Karpas-422 (cell line): ENCODE measurements at regions not wholly inside any gene's neighbourhood (a gene's known extent, or its start where the extent isn't known, plus 50 kb on each side); places are given as distances from the start of the nearest gene placed in this dataset.

Source experiments
- DNase-seq: peaks from one replicate; pipeline ENCODE4 v3.0.0-alpha.2; 2015
- H2AFZ ChIP-seq: fragments of 200-600 bp; sonication (generic); 2 replicates; pipeline ENCODE4 v1.6.1; 2014; ENCODE audit warnings: antibody characterized with exemption, low read length, mixed read lengths
- H3K27ac ChIP-seq: fragments of 200-600 bp; sonication (generic); 2 replicates; pipeline ENCODE4 v1.5.1; 2014; ENCODE audit warnings: mild to moderate bottlenecking, low read length, moderate library complexity
- H3K27me3 ChIP-seq: fragments of 200-600 bp; sonication (generic); 2 replicates; pipeline ENCODE4 v1.6.1; 2014; ENCODE audit warnings: low read length, mixed read lengths
- H3K36me3 ChIP-seq: fragments of 200-600 bp; sonication (generic); 2 replicates; pipeline ENCODE4 v1.6.1; 2014; ENCODE audit warnings: low read length, mixed read lengths; ENCODE audit not compliant: insufficient read depth
- H3K4me1 ChIP-seq: fragments of 200-600 bp; sonication (generic); 2 replicates; pipeline ENCODE4 v1.6.1; 2014; ENCODE audit warnings: mild to moderate bottlenecking, low read length, mixed read lengths
- H3K4me2 ChIP-seq: fragments of 200-600 bp; sonication (generic); 2 replicates; pipeline ENCODE4 v1.6.1; 2014; ENCODE audit warnings: low read length, low read depth, mild to moderate bottlenecking; ENCODE audit not compliant: poor library complexity, severe bottlenecking
- H3K4me3 ChIP-seq: fragments of 200-600 bp; sonication (generic); 2 replicates; pipeline ENCODE4 v1.5.1; 2014; ENCODE audit warnings: mild to moderate bottlenecking, antibody characterized with exemption, low read length, mixed read lengths
- H3K79me2 ChIP-seq: fragments of 200-600 bp; sonication (generic); 2 replicates; pipeline ENCODE4 v1.6.1; 2014; ENCODE audit warnings: mild to moderate bottlenecking, low read length, mixed read lengths
- H3K9ac ChIP-seq: fragments of 200-600 bp; sonication (generic); 2 replicates; pipeline ENCODE4 v1.6.0; 2014; ENCODE audit warnings: low read length
- H3K9me2 ChIP-seq: fragments of 200-600 bp; sonication (generic), shearing (Covaris generic); replicated peaks from 2 replicates; pipeline ENCODE4 v1.6.0; 2014; ENCODE audit warnings: mild to moderate bottlenecking, low read length, moderate library complexity; ENCODE audit not compliant: insufficient read depth
- H3K9me3 ChIP-seq: fragments of 300-700, 200-600 bp; sonication (generic); 2 replicates; pipeline ENCODE4 v1.6.1; 2014; ENCODE audit warnings: low read length, mixed read lengths
- H4K20me1 ChIP-seq: fragments of 200-600 bp; sonication (generic); 2 replicates; pipeline ENCODE4 v1.6.1; 2014; ENCODE audit warnings: mild to moderate bottlenecking, antibody characterized with exemption, low read length, low read depth; ENCODE audit not compliant: insufficient read depth

GRCh38 chr20:17857639-17858449 lies 110.8 kb downstream of the SNX5 start:
- H3K27me3 ChIP-seq, result no peaks in the 10 kb centered on the region
- H3K36me3 ChIP-seq, result no peaks in the 10 kb centered on the region
- H3K4me3 ChIP-seq, result no peak overlapping the region
- no peaks in the 10 kb centered on the region for H3K79me2 ChIP-seq
- no peaks in the 10 kb centered on the region for H3K9me3 ChIP-seq
- 0 out of 2 replicates have a peak, but pooled peaks cover 4% of the 10 kb centered on the region for H4K20me1 ChIP-seq
- no peak overlapping the region for H3K4me2 ChIP-seq
- H3K9me2 ChIP-seq, result no peaks in the 10 kb centered on the region
- no peak overlapping the region for H3K27ac ChIP-seq
- H3K4me1 ChIP-seq, result peaks cover 9% of the 10 kb centered on the region
- DNase-seq, result no peak
- H3K9ac ChIP-seq, result no peak overlapping the region
- H2AFZ ChIP-seq, result no peak overlapping the region

DNA sequence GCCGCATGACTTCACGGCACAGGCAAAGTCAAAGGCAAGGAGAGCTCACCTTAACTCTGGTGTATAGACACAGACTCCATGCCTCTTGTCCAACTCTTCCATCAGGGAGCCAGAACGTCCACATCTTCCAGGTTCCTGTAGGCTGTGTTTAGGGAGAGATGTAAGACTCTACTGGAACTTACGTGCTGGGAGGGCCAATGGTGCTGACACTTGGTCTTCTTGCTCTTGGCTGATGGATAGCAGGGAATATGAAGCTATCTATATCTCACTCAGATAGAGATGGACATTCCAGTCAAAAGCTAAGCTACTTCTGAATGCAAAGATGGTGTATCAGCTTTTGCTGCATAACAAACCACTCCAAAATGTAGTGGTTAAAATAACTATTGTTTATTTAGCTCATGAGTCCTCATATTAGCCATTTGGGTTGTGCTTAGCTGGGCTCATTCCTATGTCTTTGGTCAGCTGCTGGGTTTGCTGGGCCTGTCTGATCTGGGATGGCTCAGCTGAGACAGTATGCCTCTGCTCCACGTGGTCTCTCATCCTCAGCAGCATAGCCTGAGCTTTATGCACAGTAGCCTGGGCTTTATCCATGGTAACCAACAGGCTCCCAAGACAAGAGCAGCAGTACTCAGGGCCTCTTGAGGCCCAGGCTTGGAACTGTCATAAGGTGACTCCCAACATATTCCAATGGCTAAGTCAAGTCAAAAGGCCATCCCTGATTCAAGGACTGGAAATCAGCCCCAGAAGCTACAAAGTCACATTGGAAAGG lies 111.6 kb downstream of the SNX5 start:
- H3K4me3 ChIP-seq, result no peak overlapping the region
- H3K27ac ChIP-seq, result no peak overlapping the region
- no peak overlapping the region for H3K4me2 ChIP-seq
- H4K20me1 ChIP-seq, result 0 out of 2 replicates have a peak, but pooled peaks cover 4% of the 10 kb centered on the region
- DNase-seq, result no peak
- H3K79me2 ChIP-seq, result no peaks in the 10 kb centered on the region
- H2AFZ ChIP-seq, result no peak overlapping the region
- peaks cover 9% of the 10 kb centered on the region for H3K4me1 ChIP-seq
- no peaks in the 10 kb centered on the region for H3K36me3 ChIP-seq
- no peaks in the 10 kb centered on the region for H3K9me3 ChIP-seq
- no peak overlapping the region for H3K9ac ChIP-seq
- no peaks in the 10 kb centered on the region for H3K27me3 ChIP-seq
- H3K9me2 ChIP-seq, result no peaks in the 10 kb centered on the region

DNA sequence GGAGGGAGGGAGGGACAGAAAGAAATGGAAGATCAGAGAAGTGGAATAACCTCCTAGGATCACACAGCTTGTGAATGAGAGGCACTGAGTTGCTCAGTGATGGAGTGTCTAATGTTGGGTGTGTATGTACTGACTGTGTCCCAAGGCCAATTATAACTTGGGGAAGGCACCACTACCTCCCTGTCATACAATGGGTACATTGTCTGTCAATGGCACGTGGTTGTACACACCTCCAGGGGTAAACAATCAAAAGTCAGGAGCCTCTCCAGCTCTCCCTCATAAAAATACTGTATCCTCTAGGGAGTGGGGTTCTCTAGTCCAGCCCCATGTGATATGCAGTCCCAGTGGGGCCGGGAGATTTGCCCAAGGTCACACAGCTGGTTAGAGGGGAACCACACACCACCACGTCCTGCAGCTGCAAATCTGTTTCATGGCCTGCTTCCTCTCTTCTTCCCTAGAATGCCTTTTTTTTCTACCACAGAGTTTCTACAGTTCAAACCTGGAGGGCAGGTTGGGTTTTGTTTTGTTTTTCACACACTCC lies 112.5 kb downstream of the SNX5 start:
- Histone ChIP-seq H3K9me2 (no peaks in the 10 kb centered on the region), H3K9me3 (no peaks in the 10 kb centered on the region), H3K4me1 (peaks cover 9% of the 10 kb centered on the region), H3K27me3 (no peaks in the 10 kb centered on the region), H3K9ac (no peak overlapping the region), H3K36me3 (no peaks in the 10 kb centered on the region), H4K20me1 (0 out of 2 replicates have a peak, but pooled peaks cover 4% of the 10 kb centered on the region), H2AFZ (no peak overlapping the region), H3K4me3 (no peak overlapping the region), H3K27ac (no peak overlapping the region), H3K79me2 (no peaks in the 10 kb centered on the region), H3K4me2 (no peak overlapping the region)
- peak; percentile 61 for DNase-seq

DNA sequence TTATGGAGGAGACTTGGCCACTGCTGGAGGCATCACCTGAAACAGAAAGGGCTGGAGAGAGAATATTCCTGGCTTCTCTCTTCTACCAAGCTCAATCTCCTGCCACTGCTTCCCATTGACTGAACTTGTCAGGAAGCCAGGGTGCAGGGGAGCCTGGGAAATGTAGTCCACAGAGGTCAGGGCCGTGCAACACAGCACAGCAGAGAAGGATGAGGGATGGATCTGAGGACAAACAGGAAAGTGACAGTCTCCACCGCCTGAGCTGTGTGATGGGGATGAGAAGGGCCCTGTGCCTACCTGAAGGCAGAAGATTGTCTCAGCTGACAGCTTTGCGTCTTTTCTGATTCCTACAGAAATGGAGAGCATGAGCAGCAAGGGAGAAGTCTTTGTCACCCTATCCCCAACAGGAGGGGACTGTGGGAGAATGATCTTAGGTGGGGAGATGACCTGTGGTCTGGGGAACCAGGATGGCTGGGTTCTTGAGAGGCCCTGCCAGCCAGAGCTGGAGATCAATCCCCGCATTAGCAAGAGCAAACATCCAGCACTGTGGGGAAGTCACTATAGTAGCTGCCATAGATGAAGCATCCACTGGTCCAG lies 114.2 kb downstream of the SNX5 start:
- Histone ChIP-seq H3K4me1 (peaks cover 9% of the 10 kb centered on the region), H2AFZ (no peak overlapping the region)

GRCh38 chr20:17852323-17852722 lies 116.3 kb downstream of the SNX5 start:
- H3K4me3 ChIP-seq, result no peak overlapping the region
- no peak overlapping the region for H3K27ac ChIP-seq
- no peaks in the 10 kb centered on the region for H3K9me3 ChIP-seq
- no peak overlapping the region for H2AFZ ChIP-seq
- H3K27me3 ChIP-seq, result no peaks in the 10 kb centered on the region
- H3K4me2 ChIP-seq, result no peak overlapping the region
- no peaks in the 10 kb centered on the region for H3K36me3 ChIP-seq
- H3K4me1 ChIP-seq, result peaks cover 16% of the 10 kb centered on the region
- H3K79me2 ChIP-seq, result no peaks in the 10 kb centered on the region
- H3K9me2 ChIP-seq, result no peaks in the 10 kb centered on the region
- no peaks in the 10 kb centered on the region for H4K20me1 ChIP-seq
- DNase-seq, result no peak
- H3K9ac ChIP-seq, result no peak overlapping the region

More for the DNA sequence above, 114.2 kb downstream of the SNX5 start:
- Histone ChIP-seq H3K79me2 (no peaks in the 10 kb centered on the region), H3K27ac (no peak overlapping the region), H3K9me3 (no peaks in the 10 kb centered on the region), H3K9me2 (no peaks in the 10 kb centered on the region), H3K9ac (no peak overlapping the region), H3K27me3 (no peaks in the 10 kb centered on the region), H3K4me3 (no peak overlapping the region), H3K4me2 (no peak overlapping the region), H4K20me1 (no peaks in the 10 kb centered on the region), H3K36me3 (no peaks in the 10 kb centered on the region)
- no peak for DNase-seq

DNA sequence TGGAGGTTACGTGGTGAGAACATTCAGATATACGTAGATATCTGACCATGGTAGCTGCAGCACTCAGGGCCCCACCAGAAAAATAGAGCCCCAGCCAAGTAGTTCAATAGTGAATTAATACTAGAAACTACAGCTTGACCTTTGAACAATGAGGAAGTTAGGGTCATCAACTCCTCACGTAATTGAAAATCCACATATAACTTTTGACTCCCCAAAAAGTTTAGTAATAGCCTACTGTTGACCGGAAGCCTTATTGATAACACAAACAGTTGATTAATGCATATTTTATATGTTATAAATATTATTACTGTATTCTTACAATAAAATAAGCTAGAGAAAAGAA lies 117.9 kb downstream of the SNX5 start:
- Histone ChIP-seq H3K4me1 (peaks cover 7% of the 10 kb centered on the region), H3K36me3 (no peaks in the 10 kb centered on the region), H3K9ac (no peak overlapping the region), H3K4me2 (no peak overlapping the region), H3K27me3 (no peaks in the 10 kb centered on the region), H3K9me3 (no peaks in the 10 kb centered on the region), H3K9me2 (no peaks in the 10 kb centered on the region), H3K27ac (no peak overlapping the region), H3K4me3 (no peak overlapping the region), H3K79me2 (no peaks in the 10 kb centered on the region), H2AFZ (no peak overlapping the region), H4K20me1 (no peaks in the 10 kb centered on the region)
- no peak for DNase-seq

DNA sequence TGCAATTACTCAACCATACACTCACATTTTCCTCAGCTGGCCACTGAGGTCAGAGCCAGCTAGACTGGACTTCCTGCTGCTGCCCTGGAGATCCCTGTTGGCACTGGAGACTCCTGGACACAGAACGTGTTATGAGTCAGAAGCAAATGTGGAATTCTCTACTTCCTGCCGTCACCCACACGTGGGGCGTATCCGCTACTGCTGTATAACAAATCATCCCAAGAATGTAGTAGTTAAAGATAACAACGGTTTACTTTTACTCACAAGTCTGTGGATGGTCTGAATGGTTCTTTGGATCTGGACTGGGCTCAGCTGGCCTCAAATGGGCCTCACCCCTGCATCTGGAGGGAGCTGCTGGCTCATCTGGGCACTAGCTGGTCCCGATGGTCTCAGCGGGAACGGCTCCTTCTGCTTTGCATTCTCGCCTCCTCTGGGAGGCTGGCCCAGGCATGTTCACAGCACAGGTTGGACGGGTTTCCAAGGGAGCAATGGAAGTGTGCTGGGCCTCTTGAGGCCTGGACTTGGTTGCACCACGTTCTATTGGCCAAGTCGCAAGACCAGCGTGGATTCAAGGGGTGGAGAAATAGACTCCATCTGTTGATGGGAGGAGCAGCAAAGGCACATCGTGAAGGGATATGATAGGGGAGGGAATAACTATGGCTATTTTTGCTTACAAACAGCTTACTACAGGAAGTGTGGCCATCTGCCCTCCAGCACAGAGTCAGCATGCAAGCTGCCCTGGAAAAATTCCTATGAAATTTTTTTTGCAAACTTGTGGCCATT lies 118.5 kb downstream of the SNX5 start:
- H3K9ac ChIP-seq, result no peak overlapping the region
- H4K20me1 ChIP-seq, result no peaks in the 10 kb centered on the region
- no peak overlapping the region for H3K4me3 ChIP-seq
- no peaks in the 10 kb centered on the region for H3K36me3 ChIP-seq
- peaks cover 7% of the 10 kb centered on the region for H3K4me1 ChIP-seq
- DNase-seq, result no peak
- H3K27ac ChIP-seq, result no peak overlapping the region
- H3K27me3 ChIP-seq, result no peaks in the 10 kb centered on the region
- H3K9me2 ChIP-seq, result no peaks in the 10 kb centered on the region
- H3K4me2 ChIP-seq, result no peak overlapping the region
- H3K79me2 ChIP-seq, result no peaks in the 10 kb centered on the region
- H3K9me3 ChIP-seq, result no peaks in the 10 kb centered on the region
- no peak overlapping the region for H2AFZ ChIP-seq
